GM23338 (cell line): ENCODE measurements at regions not wholly inside any gene's neighbourhood (a gene's known extent, or its start where the extent isn't known, plus 50 kb on each side); places are given as distances from the start of the nearest gene placed in this dataset.

Experiments
- CREB1 ChIP-seq: fragments of 250-450 bp; sonication (Bioruptor Pico); IDR thresholded peaks from 2 replicates; pipeline ENCODE4 v1.5.0; 2020; ENCODE audit warnings: low read depth, mild to moderate bottlenecking, moderate library complexity
- CTCF ChIP-seq, 2 experiments: fragments of 200-600 bp in 1 of 2; sonication (generic) in 1 of 2; conservative IDR thresholded peaks; 2 replicates each; pipeline versions ENCODE4 v1.5.1 to v1.6.1; 2016 to 2017; ENCODE audit warnings: antibody characterized with exemption in 2 of 2, low read depth in 2 of 2, mild to moderate bottlenecking in 2 of 2, moderate library complexity in 1 of 2
- EZH2 ChIP-seq: fragments of 200-600 bp; sonication (generic); IDR thresholded peaks from one replicate; pipeline ENCODE4 v1.8.0; 2017; ENCODE audit warnings: antibody characterized with exemption, mild to moderate bottlenecking, low read depth; ENCODE audit not compliant: unreplicated experiment
- EZH2phosphoT487 ChIP-seq: fragments of 200-600 bp; sonication (generic); IDR thresholded peaks from one replicate; pipeline ENCODE4 v1.8.1; 2018; ENCODE audit warnings: antibody characterized with exemption; ENCODE audit not compliant: unreplicated experiment
- JUNB ChIP-seq: IDR thresholded peaks from one replicate; pipeline ENCODE4 v1.6.1; 2016; ENCODE audit warnings: antibody characterized with exemption; ENCODE audit not compliant: unreplicated experiment
- NANOG ChIP-seq: IDR thresholded peaks from 2 replicates; pipeline ENCODE4 v1.6.1; 2016; ENCODE audit warnings: antibody characterized with exemption, borderline replicate concordance
- POLR2AphosphoS5 ChIP-seq: IDR thresholded peaks from 2 replicates; pipeline ENCODE4 v1.6.1; 2016; ENCODE audit warnings: antibody characterized with exemption, low read depth
- ZNF331 ChIP-seq: fragments of 250-450 bp; sonication (Bioruptor Pico); IDR thresholded peaks from 2 replicates; pipeline ENCODE4 v1.5.0; 2020; ENCODE audit warnings: low read depth, mild to moderate bottlenecking, moderate library complexity
- TF ChIP-seq, protein P1 (sequence below): IDR thresholded peaks from one replicate; pipeline ENCODE4 v1.6.1; 2018; ENCODE audit warnings: antibody characterized with exemption; ENCODE audit not compliant: unreplicated experiment
- TF ChIP-seq, protein P2 (sequence below): IDR thresholded peaks from 2 replicates; pipeline ENCODE4 v1.6.1; 2016; ENCODE audit warnings: antibody characterized with exemption
- TF ChIP-seq, protein P3 (sequence below): fragments of 250-450 bp; sonication (Bioruptor Pico); IDR thresholded peaks from 2 replicates; pipeline ENCODE4 v1.5.0; 2020; ENCODE audit warnings: mild to moderate bottlenecking, moderate library complexity

DNA sequence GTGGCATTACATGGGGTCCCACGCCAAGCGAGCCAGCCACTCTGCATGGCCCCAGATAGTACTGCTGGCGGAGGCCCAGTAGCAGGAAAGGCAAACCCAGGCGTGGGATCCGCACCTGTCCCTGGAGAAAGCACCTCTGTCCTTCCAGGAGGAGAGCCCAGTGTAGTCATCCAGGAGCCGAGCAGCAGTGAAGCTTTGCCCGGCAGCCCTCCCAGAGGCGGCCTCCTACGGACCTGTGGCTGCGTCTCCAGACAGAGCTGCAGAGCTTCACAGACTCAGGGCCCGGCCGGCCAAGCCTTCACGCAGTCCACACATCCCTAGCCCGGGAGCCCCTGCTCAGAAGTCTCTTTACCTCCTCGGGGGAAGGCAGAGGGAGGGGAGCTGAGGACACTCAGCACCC lies 100.8 kb upstream of the PPP1R26 start:
- no peak for TF ChIP-seq EZH2
- TF ChIP-seq CTCF (conservative IDR thresholded peaks at IDR 0.05; ENCODE audit: low read depth in 2 of 2), result no peak
- no peak for TF ChIP-seq POLR2AphosphoS5
- TF ChIP-seq JUNB, result no peak
- TF ChIP-seq ZNF331 (CRISPR knock-in tag), result no peak
- no peak for TF ChIP-seq CREB1 (CRISPR knock-in tag)
- no peak for TF ChIP-seq EZH2phosphoT487
- TF ChIP-seq, protein P1, sequence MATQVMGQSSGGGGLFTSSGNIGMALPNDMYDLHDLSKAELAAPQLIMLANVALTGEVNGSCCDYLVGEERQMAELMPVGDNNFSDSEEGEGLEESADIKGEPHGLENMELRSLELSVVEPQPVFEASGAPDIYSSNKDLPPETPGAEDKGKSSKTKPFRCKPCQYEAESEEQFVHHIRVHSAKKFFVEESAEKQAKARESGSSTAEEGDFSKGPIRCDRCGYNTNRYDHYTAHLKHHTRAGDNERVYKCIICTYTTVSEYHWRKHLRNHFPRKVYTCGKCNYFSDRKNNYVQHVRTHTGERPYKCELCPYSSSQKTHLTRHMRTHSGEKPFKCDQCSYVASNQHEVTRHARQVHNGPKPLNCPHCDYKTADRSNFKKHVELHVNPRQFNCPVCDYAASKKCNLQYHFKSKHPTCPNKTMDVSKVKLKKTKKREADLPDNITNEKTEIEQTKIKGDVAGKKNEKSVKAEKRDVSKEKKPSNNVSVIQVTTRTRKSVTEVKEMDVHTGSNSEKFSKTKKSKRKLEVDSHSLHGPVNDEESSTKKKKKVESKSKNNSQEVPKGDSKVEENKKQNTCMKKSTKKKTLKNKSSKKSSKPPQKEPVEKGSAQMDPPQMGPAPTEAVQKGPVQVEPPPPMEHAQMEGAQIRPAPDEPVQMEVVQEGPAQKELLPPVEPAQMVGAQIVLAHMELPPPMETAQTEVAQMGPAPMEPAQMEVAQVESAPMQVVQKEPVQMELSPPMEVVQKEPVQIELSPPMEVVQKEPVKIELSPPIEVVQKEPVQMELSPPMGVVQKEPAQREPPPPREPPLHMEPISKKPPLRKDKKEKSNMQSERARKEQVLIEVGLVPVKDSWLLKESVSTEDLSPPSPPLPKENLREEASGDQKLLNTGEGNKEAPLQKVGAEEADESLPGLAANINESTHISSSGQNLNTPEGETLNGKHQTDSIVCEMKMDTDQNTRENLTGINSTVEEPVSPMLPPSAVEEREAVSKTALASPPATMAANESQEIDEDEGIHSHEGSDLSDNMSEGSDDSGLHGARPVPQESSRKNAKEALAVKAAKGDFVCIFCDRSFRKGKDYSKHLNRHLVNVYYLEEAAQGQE, result no peak
- no peak for TF ChIP-seq NANOG
- TF ChIP-seq, protein P2, sequence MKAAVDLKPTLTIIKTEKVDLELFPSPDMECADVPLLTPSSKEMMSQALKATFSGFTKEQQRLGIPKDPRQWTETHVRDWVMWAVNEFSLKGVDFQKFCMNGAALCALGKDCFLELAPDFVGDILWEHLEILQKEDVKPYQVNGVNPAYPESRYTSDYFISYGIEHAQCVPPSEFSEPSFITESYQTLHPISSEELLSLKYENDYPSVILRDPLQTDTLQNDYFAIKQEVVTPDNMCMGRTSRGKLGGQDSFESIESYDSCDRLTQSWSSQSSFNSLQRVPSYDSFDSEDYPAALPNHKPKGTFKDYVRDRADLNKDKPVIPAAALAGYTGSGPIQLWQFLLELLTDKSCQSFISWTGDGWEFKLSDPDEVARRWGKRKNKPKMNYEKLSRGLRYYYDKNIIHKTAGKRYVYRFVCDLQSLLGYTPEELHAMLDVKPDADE, result no peak
- TF ChIP-seq, protein P3, sequence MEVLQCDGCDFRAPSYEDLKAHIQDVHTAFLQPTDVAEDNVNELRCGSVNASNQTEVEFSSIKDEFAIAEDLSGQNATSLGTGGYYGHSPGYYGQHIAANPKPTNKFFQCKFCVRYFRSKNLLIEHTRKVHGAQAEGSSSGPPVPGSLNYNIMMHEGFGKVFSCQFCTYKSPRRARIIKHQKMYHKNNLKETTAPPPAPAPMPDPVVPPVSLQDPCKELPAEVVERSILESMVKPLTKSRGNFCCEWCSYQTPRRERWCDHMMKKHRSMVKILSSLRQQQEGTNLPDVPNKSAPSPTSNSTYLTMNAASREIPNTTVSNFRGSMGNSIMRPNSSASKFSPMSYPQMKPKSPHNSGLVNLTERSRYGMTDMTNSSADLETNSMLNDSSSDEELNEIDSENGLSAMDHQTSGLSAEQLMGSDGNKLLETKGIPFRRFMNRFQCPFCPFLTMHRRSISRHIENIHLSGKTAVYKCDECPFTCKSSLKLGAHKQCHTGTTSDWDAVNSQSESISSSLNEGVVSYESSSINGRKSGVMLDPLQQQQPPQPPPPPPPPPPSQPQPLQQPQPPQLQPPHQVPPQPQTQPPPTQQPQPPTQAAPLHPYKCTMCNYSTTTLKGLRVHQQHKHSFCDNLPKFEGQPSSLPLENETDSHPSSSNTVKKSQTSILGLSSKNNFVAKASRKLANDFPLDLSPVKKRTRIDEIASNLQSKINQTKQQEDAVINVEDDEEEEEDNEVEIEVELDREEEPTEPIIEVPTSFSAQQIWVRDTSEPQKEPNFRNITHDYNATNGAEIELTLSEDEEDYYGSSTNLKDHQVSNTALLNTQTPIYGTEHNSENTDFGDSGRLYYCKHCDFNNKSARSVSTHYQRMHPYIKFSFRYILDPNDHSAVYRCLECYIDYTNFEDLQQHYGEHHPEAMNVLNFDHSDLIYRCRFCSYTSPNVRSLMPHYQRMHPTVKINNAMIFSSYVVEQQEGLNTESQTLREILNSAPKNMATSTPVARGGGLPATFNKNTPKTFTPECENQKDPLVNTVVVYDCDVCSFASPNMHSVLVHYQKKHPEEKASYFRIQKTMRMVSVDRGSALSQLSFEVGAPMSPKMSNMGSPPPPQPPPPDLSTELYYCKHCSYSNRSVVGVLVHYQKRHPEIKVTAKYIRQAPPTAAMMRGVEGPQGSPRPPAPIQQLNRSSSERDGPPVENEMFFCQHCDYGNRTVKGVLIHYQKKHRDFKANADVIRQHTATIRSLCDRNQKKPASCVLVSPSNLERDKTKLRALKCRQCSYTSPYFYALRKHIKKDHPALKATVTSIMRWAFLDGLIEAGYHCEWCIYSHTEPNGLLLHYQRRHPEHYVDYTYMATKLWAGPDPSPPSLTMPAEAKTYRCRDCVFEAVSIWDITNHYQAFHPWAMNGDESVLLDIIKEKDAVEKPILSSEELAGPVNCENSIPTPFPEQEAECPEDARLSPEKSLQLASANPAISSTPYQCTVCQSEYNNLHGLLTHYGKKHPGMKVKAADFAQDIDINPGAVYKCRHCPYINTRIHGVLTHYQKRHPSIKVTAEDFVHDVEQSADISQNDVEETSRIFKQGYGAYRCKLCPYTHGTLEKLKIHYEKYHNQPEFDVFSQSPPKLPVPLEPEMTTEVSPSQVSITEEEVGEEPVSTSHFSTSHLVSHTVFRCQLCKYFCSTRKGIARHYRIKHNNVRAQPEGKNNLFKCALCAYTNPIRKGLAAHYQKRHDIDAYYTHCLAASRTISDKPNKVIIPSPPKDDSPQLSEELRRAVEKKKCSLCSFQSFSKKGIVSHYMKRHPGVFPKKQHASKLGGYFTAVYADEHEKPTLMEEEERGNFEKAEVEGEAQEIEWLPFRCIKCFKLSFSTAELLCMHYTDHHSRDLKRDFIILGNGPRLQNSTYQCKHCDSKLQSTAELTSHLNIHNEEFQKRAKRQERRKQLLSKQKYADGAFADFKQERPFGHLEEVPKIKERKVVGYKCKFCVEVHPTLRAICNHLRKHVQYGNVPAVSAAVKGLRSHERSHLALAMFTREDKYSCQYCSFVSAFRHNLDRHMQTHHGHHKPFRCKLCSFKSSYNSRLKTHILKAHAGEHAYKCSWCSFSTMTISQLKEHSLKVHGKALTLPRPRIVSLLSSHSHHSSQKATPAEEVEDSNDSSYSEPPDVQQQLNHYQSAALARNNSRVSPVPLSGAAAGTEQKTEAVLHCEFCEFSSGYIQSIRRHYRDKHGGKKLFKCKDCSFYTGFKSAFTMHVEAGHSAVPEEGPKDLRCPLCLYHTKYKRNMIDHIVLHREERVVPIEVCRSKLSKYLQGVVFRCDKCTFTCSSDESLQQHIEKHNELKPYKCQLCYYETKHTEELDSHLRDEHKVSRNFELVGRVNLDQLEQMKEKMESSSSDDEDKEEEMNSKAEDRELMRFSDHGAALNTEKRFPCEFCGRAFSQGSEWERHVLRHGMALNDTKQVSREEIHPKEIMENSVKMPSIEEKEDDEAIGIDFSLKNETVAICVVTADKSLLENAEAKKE (CRISPR knock-in tag), result no peak
